ENCODE measurements at regions not wholly inside any gene's neighbourhood (a gene's known extent, or its start where the extent isn't known, plus 50 kb on each side); places are given as distances from the start of the nearest gene placed in this dataset.
"Not testable (repeated sequence)": the region's sequence is repeated elsewhere in the genome, so short reads cannot be mapped to it uniquely, and the experiment has no call there.

- intact Hi-C loops (cut with DNase I): not testable (repeated sequence)
Observed at GRCh38 chr7:73961991-73962390, 66.0 kb upstream of the ELN start.

GRCh38 chr7:73963252-73963822, 64.6 kb upstream of the ELN start:
- no peak for DNase-seq (ENCODE audit: low spot score)
- intact Hi-C loops (cut with DNase I): no loop called here

More at GRCh38 chr7:73961991-73962390, 66.0 kb upstream of the ELN start:
- not testable (repeated sequence) for DNase-seq (ENCODE audit: low spot score)

- DNase-seq (ENCODE audit: low spot score): no peak
- intact Hi-C loops (cut with DNase I): no loop called here
Observed at GRCh38 chr7:73964786-73965185, 63.2 kb upstream of the ELN start.

GRCh38 chr7:73966062-73966940, 61.7 kb upstream of the ELN start:
- no peak for DNase-seq (ENCODE audit: low spot score)

GRCh38 chr7:73966941-73967831, 60.8 kb upstream of the ELN start:
- no peak for DNase-seq (ENCODE audit: low spot score)
- intact Hi-C loops (cut with DNase I): no loop called here

More at GRCh38 chr7:73966062-73966940, 61.7 kb upstream of the ELN start:
- intact Hi-C loops (cut with DNase I): no loop called here

- intact Hi-C loops (cut with DNase I): no loop called here
Observed at GRCh38 chr7:73967832-73968290, 60.1 kb upstream of the ELN start.

GRCh38 chr7:73968487-73968886, 59.5 kb upstream of the ELN start:
- intact Hi-C loops (cut with DNase I): no loop called here
- no peak for DNase-seq (ENCODE audit: low spot score)

More at GRCh38 chr7:73967832-73968290, 60.1 kb upstream of the ELN start:
- DNase-seq (ENCODE audit: low spot score): no peak

- intact Hi-C loops (cut with DNase I): no loop called here
- DNase-seq (ENCODE audit: low spot score): no peak
Observed at GRCh38 chr7:73969991-73970390, 58.0 kb upstream of the ELN start.

GRCh38 chr7:73970801-73971229, 57.2 kb upstream of the ELN start:
- intact Hi-C loops (cut with DNase I): no loop called here

GRCh38 chr7:73971322-73971703, 56.7 kb upstream of the ELN start:
- no peak for DNase-seq (ENCODE audit: low spot score)
- intact Hi-C loops (cut with DNase I): no loop called here

More at GRCh38 chr7:73970801-73971229, 57.2 kb upstream of the ELN start:
- DNase-seq (ENCODE audit: low spot score): no peak

- intact Hi-C loops (cut with DNase I): no loop called here
- no peak for DNase-seq (ENCODE audit: low spot score)
Observed at GRCh38 chr7:73971704-73972341, 56.1 kb upstream of the ELN start.

- DNase-seq (ENCODE audit: low spot score): no peak
- intact Hi-C loops (cut with DNase I): no loop called here
Observed at GRCh38 chr7:73972614-73973013, 55.4 kb upstream of the ELN start.

- intact Hi-C loops (cut with DNase I): no loop called here
- peak; percentile 75 for DNase-seq (ENCODE audit: low spot score)
Observed at GRCh38 chr7:73973091-73973490, 54.9 kb upstream of the ELN start.

GRCh38 chr7:73974101-73974947, 53.6 kb upstream of the ELN start:
- DNase-seq (ENCODE audit: low spot score): peak; percentile 57
- intact Hi-C loops (cut with DNase I): no loop called here

- intact Hi-C loops (cut with DNase I): no loop called here
- DNase-seq (ENCODE audit: low spot score): peak; percentile 68
Observed at GRCh38 chr7:73974948-73975926, 52.7 kb upstream of the ELN start.

GRCh38 chr7:73976761-73977618, 51.0 kb upstream of the ELN start:
- intact Hi-C loops (cut with DNase I): no loop called here
- DNase-seq (ENCODE audit: low spot score): peak; percentile 70
